GM23248 (cell line): ENCODE measurements at regions not wholly inside any gene's neighbourhood (a gene's known extent, or its start where the extent isn't known, plus 50 kb on each side); places are given as distances from the start of the nearest gene placed in this dataset.
A peak's percentile ranks its signal among the peaks of the same experiment; 100 is the strongest.

ENCODE experiments used
- EZH2 ChIP-seq: fragments of 200-600 bp; sonication (generic); IDR thresholded peaks from 2 replicates; pipeline ENCODE4 v1.6.1; 2018; ENCODE audit warnings: antibody characterized with exemption, mild to moderate bottlenecking; ENCODE audit not compliant: insufficient read depth, poor library complexity, severe bottlenecking
- EZH2phosphoT487 ChIP-seq: fragments of 200-600 bp; sonication (generic); IDR thresholded peaks from 2 replicates; pipeline ENCODE4 v1.6.1; 2018; ENCODE audit warnings: antibody characterized with exemption, moderate library complexity, mild to moderate bottlenecking, low read depth; ENCODE audit not compliant: insufficient read depth

DNA sequence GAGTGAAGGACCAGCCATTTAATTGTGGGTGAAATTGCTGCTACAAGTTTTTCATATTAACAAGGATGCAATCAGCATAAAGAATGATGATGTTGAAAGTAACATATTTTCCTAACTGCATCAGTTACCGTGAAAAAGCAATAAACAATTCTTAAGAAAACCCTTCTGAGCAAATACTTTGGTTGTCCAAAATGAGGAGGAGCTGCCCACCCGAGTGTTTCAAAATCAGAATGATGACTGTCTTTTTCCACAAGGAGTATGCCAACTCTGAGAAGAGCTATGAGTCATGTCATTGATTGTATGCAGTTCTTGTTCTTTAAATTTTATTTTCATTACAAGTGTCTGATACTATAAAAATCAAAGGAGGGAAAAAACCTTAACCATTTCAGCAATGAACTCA lies 470.5 kb downstream of the COL12A1 start:
- no peak for TF ChIP-seq EZH2
- TF ChIP-seq EZH2phosphoT487: 0 out of 2 replicates have a peak, but pooled peaks have one; percentile 48
